ENCODE measurements at regions not wholly inside any gene's neighbourhood (a gene's known extent, or its start where the extent isn't known, plus 50 kb on each side); places are given as distances from the start of the nearest gene placed in this dataset.
"Not testable (repeated sequence)": the region's sequence is repeated elsewhere in the genome, so short reads cannot be mapped to it uniquely, and the experiment has no call there.

DNA sequence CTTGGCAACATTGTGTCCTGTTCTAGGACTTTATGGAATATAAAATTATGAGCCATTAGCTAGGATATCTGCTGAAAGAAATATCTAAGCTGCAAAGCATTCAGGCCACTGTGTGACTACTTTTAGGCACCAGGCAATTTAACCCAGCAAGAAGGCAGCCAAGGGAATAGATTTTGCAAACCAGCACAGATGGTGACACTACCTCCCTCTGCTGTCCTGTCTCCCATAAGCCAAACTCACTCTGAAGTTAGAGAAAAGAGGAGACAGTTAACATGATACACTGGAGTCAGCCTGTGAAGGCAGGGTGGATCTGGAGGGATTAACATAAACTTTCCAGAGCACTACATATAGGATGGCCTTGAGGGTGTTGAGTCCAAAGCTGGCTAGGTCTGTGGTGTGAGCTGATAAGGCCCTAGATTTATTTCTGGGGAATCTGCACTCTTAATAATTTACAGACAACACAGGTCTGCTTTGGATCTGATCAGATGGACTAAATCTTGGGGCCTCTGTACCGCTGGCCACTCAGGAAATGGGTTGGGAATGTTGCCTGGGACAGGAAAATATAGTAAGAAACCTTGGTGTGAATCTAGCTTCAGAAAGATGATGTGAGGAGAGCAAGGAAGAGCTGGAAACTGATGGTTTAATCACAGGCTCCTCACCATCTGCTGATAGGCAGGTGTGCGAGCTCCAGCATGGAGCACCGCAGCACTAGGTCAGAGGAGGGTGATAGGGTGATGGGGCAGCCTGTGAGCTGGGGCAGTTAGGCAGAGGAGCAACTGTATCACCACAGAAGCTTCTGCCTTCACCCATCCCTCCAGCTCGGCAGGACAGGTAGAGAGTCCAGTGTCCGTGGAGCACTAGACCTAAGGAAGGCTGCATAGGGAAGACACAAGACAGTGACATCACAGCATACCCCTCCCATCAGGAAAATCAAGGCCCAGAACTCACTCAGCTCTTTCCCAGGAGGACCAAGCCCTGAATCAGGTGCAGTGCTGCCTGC, 229.9 kb upstream of the PRSS1 start:
- TF ChIP-seq POLR2A (IDR thresholded peaks at IDR 0.05; ENCODE audit: low read depth, low read length) (no peak), TAF1 (IDR thresholded peaks at IDR 0.05; ENCODE audit: borderline replicate concordance, low read depth, low read length) (no peak)
- DNase-seq (ENCODE audit: insufficient read length) (no peak), FAIRE-seq (no peak)

DNA sequence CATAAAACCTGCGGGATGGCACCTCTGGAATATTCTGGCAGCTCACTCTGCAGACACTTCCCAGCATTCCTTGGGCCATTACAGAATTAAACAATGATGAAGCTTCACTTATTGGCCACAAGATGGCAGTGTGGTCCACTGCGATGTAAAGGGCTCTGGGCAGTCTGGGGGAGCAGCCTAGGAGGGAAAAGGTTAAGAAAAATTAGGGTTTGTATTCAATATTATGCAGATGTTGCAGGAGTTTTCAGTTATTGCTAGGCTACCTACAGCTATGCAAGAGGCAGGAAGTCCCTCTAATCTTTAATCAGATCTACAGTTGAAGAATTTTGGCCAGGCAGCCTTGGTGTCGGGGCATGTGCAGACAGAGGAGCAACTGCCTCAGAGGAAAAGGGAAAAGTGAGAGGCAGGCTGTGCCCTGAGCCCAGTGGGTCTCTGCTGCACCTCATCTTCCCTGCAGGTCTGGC, 233.2 kb upstream of the PRSS1 start:
- DNase-seq (ENCODE audit: insufficient read length) (no peak), FAIRE-seq (peak; percentile 78)
- TF ChIP-seq POLR2AphosphoS5 (IDR thresholded peaks at IDR 0.05; ENCODE audit: low read depth, low read length) (no peak), TAF1 (IDR thresholded peaks at IDR 0.05; ENCODE audit: borderline replicate concordance, low read depth, low read length) (no peak), POLR2A (IDR thresholded peaks at IDR 0.05; ENCODE audit: low read depth, low read length) (no peak)

DNA sequence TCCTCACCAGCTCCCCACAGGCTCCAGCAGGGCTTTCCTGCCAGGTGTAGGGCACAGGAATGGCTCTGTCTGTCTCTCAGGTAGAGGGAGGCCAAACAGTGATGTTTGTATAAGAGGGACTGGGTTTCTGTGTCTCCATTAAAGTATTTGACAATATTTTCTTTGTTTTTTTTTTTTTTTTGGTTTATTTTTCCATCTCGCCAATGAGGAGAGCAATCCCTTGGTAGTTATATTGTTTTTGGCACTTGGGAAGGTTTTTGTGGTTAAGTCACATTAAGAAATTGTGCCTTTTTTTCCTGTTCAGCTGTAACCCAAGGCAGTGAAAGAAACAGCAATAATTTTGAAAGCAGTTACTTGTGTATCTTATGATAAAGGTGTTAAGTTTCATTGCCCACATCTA, 234.6 kb upstream of the PRSS1 start:
- DNase-seq (ENCODE audit: insufficient read length); FAIRE-seq: not testable (repeated sequence)

DNA sequence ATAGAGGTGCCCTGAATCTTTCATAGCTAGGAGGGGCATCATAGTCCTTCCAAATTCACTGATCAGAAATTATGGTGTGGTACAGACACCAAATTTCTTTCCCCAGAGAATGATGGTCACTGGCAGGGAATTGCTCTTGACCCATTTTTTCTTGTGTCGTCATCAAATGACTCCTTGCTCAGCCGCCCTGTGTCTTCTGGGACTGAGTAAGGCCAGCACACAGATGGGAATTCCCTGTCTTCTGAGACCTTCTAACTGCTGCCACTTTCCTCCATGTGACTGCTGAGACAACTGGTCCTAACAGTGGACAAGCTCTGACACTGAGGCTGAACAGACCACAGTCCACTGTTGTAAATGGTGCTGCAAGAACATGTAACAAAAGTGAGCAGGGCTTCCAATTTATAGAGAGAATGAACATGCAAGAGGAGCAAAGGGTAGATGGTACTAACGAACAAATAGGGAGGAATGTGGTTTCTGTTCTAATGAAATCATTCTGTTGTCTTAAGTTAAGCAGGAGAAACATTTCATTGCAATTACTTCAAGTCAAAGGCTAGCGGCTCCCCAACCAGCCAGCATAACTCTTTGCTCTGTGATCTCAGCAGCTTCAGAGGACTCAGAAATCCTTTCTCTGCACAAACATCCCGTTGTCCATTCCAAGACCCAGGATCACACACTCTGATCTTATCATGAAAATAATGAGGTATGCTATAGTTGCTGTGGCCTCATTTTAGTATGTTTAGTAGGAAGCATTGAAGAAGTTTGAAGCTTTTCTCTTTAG, 235.9 kb upstream of the PRSS1 start:
- TF ChIP-seq POLR2AphosphoS5 (IDR thresholded peaks at IDR 0.05; ENCODE audit: low read depth, low read length) (no peak), TAF1 (IDR thresholded peaks at IDR 0.05; ENCODE audit: borderline replicate concordance, low read depth, low read length) (no peak)
- DNase-seq (ENCODE audit: insufficient read length) (no peak), FAIRE-seq (no peak)

DNA sequence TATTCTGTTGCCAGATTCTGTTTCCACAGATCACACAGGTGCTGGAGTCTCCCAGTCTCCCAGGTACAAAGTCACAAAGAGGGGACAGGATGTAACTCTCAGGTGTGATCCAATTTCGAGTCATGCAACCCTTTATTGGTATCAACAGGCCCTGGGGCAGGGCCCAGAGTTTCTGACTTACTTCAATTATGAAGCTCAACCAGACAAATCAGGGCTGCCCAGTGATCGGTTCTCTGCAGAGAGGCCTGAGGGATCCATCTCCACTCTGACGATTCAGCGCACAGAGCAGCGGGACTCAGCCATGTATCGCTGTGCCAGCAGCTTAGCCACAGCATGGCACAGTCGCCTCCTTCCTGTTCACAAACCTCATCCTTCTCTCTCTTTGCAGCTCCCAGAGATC, 237.5 kb upstream of the PRSS1 start:
- FAIRE-seq (no peak), DNase-seq (ENCODE audit: insufficient read length) (no peak)
- TF ChIP-seq TAF1 (IDR thresholded peaks at IDR 0.05; ENCODE audit: borderline replicate concordance, low read depth, low read length), result no peak
- no peak for TF ChIP-seq POLR2AphosphoS5 (IDR thresholded peaks at IDR 0.05; ENCODE audit: low read depth, low read length)
- no peak for TF ChIP-seq POLR2A (IDR thresholded peaks at IDR 0.05; ENCODE audit: low read depth, low read length)

DNA sequence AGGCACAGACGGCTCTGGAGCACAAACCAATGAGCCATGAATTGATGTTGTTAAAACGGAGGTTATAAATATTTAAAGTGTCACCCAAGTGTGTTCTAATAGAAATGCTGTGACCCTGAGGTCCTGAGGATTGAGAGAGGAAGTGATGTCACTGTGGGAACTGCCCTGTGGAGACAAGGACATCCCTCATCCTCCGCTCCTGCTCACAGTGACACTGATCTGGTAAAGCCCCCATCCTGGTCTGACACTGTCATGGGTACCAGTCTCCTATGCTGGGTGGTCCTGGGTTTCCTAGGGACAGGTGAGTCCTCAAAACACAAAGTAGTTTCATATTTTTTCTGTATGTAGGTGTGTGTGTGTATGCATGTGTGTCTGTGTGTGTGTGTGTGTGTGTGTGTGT, 237.9 kb upstream of the PRSS1 start:
- no peak for DNase-seq (ENCODE audit: insufficient read length)
- no peak for TF ChIP-seq POLR2A (IDR thresholded peaks at IDR 0.05; ENCODE audit: low read depth, low read length)
- TF ChIP-seq POLR2AphosphoS5 (IDR thresholded peaks at IDR 0.05; ENCODE audit: low read depth, low read length), result no peak
- TF ChIP-seq TAF1 (IDR thresholded peaks at IDR 0.05; ENCODE audit: borderline replicate concordance, low read depth, low read length), result no peak
- FAIRE-seq, result no peak

DNA sequence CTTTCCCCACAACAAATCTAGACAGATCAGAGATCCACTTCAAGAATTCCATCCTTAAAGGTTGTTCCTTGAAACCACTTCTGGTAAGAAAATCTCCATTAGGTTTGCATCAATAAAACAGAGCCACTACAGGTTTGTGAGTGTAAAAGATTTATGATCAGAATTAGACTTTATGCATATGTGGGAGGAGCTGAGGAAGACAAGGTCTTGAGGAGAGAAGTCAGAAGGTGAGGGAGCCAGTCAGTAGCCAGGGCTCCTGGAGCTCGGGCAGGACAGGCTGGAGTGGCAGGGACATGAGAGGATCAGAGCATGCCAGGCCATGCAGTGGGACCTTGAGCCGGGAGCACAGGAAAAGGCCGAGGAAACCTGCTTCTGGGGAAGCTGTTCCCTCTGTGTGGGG, 240.0 kb upstream of the PRSS1 start:
- FAIRE-seq; DNase-seq (ENCODE audit: insufficient read length): not testable (repeated sequence)

DNA sequence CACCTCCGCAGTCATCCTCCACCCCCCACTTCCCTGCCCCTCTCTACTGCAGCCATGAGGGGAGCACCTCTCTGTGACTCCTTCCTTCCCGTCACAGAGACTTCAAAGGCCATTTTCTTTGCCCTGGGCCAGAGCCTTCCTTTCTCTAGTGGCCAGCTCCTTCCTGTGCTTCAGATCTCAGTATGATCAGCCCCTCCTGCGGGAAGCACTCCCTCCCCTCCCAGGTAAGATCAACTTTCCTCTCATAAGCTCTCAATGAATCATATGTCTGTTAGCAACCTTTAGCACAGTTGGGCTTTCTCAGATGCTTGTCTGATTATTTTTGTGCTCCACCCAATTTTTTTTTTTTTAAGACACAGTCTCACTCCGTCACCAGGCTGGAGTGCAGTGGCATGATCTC, 241.0 kb upstream of the PRSS1 start:
- TF ChIP-seq POLR2A (IDR thresholded peaks at IDR 0.05; ENCODE audit: low read depth, low read length) (no peak), TAF1 (IDR thresholded peaks at IDR 0.05; ENCODE audit: borderline replicate concordance, low read depth, low read length) (no peak), POLR2AphosphoS5 (IDR thresholded peaks at IDR 0.05; ENCODE audit: low read depth, low read length) (no peak)
- no peak for FAIRE-seq
- no peak for DNase-seq (ENCODE audit: insufficient read length)

DNA sequence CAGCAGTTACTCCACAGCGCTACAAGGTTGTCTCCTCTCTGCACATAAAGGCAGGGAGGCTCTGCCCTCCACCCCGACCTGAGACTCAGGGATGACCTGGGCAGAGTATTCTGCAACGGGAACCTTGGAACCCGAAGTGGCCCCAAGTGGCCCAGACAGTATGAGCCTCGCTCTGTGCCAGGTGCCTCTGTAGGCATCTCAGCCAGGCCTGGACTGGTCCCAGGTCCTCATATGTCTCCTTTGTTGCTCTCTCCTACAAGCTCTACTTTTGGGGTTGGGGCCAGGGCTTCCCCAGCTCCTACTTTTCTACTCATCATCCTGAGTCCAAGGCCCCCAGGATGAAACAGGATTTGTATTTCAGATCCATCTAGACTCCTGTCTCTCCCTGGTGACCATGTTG, 241.5 kb upstream of the PRSS1 start:
- DNase-seq (ENCODE audit: insufficient read length), result no peak
- no peak for FAIRE-seq
- TF ChIP-seq POLR2AphosphoS5 (IDR thresholded peaks at IDR 0.05; ENCODE audit: low read depth, low read length), result no peak
- TF ChIP-seq TAF1 (IDR thresholded peaks at IDR 0.05; ENCODE audit: borderline replicate concordance, low read depth, low read length), result no peak
- no peak for TF ChIP-seq POLR2A (IDR thresholded peaks at IDR 0.05; ENCODE audit: low read depth, low read length)

DNA sequence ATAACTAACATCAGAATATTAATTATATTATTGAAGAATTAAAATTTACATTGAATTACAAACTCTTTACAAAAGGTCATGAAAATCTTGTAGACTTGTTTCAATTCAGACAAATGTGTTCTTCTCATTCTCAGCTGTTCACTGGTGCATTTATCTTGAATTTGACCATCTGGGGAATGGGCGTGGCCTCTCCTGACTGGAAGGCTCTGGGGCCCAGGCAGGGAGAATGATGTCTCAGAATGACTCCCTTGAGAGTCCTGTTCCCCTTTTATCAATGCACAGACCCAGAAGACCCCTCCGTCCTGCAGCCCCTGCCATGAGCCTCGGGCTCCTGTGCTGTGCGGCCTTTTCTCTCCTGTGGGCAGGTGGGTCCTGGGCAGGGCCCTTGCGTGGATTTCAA, 242.2 kb upstream of the PRSS1 start:
- not testable (repeated sequence) for FAIRE-seq; DNase-seq (ENCODE audit: insufficient read length)

DNA sequence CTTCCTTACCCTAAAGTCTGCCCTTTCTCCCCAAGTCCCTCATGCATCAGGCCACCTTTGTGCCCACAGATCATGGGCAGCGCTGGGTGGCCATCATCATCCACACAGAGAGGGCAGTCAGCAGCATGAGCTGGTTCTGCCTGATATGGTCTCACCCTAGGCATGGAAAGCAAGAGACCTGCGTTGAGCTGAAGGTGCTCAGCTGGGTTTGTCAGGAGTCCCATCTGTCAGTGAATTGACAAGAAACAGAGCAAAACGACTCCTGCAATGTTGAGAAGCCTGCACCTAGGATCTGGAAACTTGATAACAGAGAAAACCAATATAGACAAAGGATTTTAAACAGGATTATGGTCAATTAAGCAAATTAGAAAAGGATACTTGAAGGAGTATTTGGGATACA, 242.7 kb upstream of the PRSS1 start:
- FAIRE-seq (no peak), DNase-seq (ENCODE audit: insufficient read length) (no peak)
- TF ChIP-seq POLR2AphosphoS5 (IDR thresholded peaks at IDR 0.05; ENCODE audit: low read depth, low read length), result no peak
- TF ChIP-seq POLR2A (IDR thresholded peaks at IDR 0.05; ENCODE audit: low read depth, low read length), result no peak
- no peak for TF ChIP-seq TAF1 (IDR thresholded peaks at IDR 0.05; ENCODE audit: borderline replicate concordance, low read depth, low read length)

DNA sequence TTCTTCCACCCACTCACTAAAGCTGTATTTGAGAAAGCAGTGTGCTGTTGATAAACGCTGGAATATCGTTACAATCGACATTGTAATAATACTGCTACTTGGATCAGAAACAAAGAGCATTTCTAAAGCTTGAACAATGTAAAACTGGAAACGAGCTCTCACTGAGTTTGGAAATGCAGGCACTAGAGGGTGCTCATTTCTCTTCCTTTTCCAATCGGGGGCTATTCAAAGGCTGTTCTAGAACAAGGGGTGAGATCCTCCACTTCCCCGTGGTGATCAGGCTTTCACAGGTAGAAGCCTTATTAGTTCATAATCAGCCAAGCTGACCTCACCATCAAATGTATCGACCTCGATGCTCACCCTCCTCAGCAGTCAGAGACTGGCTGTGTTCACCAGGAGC, 245.3 kb upstream of the PRSS1 start:
- DNase-seq (ENCODE audit: insufficient read length); FAIRE-seq: not testable (repeated sequence)

Data from GM12892 (cell line).